CD4-positive, alpha-beta T cell treated with Interleukin-2 at 100 ng/mL for 4 hours (primary cell): ENCODE measurements at regions not wholly inside any gene's neighbourhood (a gene's known extent, or its start where the extent isn't known, plus 50 kb on each side); places are given as distances from the start of the nearest gene placed in this dataset.
"Not testable (repeated sequence)": the region's sequence is repeated elsewhere in the genome, so short reads cannot be mapped to it uniquely, and the experiment has no call there.

Source experiments
- DNase-seq: peaks from one replicate; pipeline ENCODE4 v3.0.0-alpha.2; 2020; ENCODE audit warnings: low spot score

- DNase-seq: no peak
Observed at GRCh38 chr5:110309222-110309621, 417.2 kb downstream of the TMEM232 start.

GRCh38 chr5:110316566-110316965 lies 409.9 kb downstream of the TMEM232 start:
- not testable (repeated sequence) for DNase-seq

- DNase-seq: no peak
Observed at GRCh38 chr5:110321117-110321516, 405.4 kb downstream of the TMEM232 start.

- DNase-seq: no peak
Observed at GRCh38 chr5:110323357-110323756, 403.1 kb downstream of the TMEM232 start.

GRCh38 chr5:110323832-110324231 lies 402.6 kb downstream of the TMEM232 start:
- no peak for DNase-seq

GRCh38 chr5:110324876-110325275 lies 401.6 kb downstream of the TMEM232 start:
- no peak for DNase-seq

GRCh38 chr5:110329955-110330525 lies 396.4 kb downstream of the TMEM232 start:
- DNase-seq: no peak

GRCh38 chr5:110333384-110333783 lies 393.1 kb downstream of the TMEM232 start:
- DNase-seq: no peak

GRCh38 chr5:110335361-110336066 lies 391.0 kb downstream of the TMEM232 start:
- DNase-seq: no peak

GRCh38 chr5:110338341-110339083 lies 388.0 kb downstream of the TMEM232 start:
- no peak for DNase-seq

- no peak for DNase-seq
Observed at GRCh38 chr5:110339399-110339798, 387.1 kb downstream of the TMEM232 start.

- DNase-seq: no peak
Observed at GRCh38 chr5:110341836-110342235, 384.6 kb downstream of the TMEM232 start.

- DNase-seq: no peak
Observed at GRCh38 chr5:110342683-110343082, 383.8 kb downstream of the TMEM232 start.

- no peak for DNase-seq
Observed at GRCh38 chr5:110343616-110344015, 382.9 kb downstream of the TMEM232 start.

GRCh38 chr5:110345623-110346022 lies 380.8 kb downstream of the TMEM232 start:
- no peak for DNase-seq

- DNase-seq: no peak
Observed at GRCh38 chr5:110346893-110347358, 379.5 kb downstream of the TMEM232 start.

- DNase-seq: no peak
Observed at GRCh38 chr5:110347781-110348180, 378.7 kb downstream of the TMEM232 start.

- no peak for DNase-seq
Observed at GRCh38 chr5:110351430-110351829, 375.0 kb downstream of the TMEM232 start.

- no peak for DNase-seq
Observed at GRCh38 chr5:110354311-110354710, 372.2 kb downstream of the TMEM232 start.

GRCh38 chr5:110354915-110355644 lies 371.4 kb downstream of the TMEM232 start:
- DNase-seq: no peak

- no peak for DNase-seq
Observed at GRCh38 chr5:110356677-110357076, 369.8 kb downstream of the TMEM232 start.

- DNase-seq: no peak
Observed at GRCh38 chr5:110359221-110359620, 367.2 kb downstream of the TMEM232 start.
